ENCODE measurements at regions not wholly inside any gene's neighbourhood (a gene's known extent, or its start where the extent isn't known, plus 50 kb on each side); places are given as distances from the start of the nearest gene placed in this dataset.
A peak's percentile ranks its signal among the peaks of the same experiment; 100 is the strongest.

GRCh38 chr12:27900920-27901879, 71.3 kb downstream of the PTHLH start:
- Histone ChIP-seq H3K27me3 (replicated peaks in 1 of 2; ENCODE audit: control insufficient read depth in 2 of 2, insufficient read depth in 2 of 2, low read length in 1 of 2) (no peaks in the 10 kb centered on the region), H3K4me3 (no peak overlapping the region), H3K4me1 (ENCODE audit: control insufficient read depth, insufficient read depth, low read length) (peaks cover 6% of the 10 kb centered on the region), H2AFZ (ENCODE audit: control insufficient read depth, low read depth, low read length) (no peak overlapping the region), H3K79me2 (ENCODE audit: control insufficient read depth, insufficient read depth, low read length) (no peaks in the 10 kb centered on the region), H4K20me1 (ENCODE audit: control insufficient read depth, insufficient read depth) (no peaks in the 10 kb centered on the region), H3K9me3 (replicated peaks; ENCODE audit: control insufficient read depth, insufficient read depth, low read length) (no peaks in the 10 kb centered on the region; the same call in 2 of the 3 replicates), H3K36me3 (ENCODE audit: control insufficient read depth in 2 of 2, insufficient read depth in 2 of 2, low read length in 1 of 2) (no peaks in the 10 kb centered on the region), H3K27ac (ENCODE audit: control insufficient read depth, insufficient read depth) (no peak overlapping the region), H3K4me2 (ENCODE audit: control insufficient read depth, insufficient read depth) (no peak overlapping the region), H3K9ac (ENCODE audit: control insufficient read depth, insufficient read depth, low read length) (no peak overlapping the region)
- TF ChIP-seq STAT1 (conservative IDR thresholded peaks at IDR 0.05) = no peak
- TF ChIP-seq ETV6 (conservative IDR thresholded peaks at IDR 0.05 in 1 of 2, IDR thresholded peaks at IDR 0.05 in 1 of 2; ENCODE audit: borderline replicate concordance in 1 of 2, low read depth in 1 of 2) = peak in 1 of 2 experiments; percentile 62; a peak in 1 of 4 replicates
- no peak for TF ChIP-seq POLR2AphosphoS5 (IDR thresholded peaks at IDR 0.05; ENCODE audit: low read length)
- peak; percentile 64; the same call in 1 of the 2 replicates for TF ChIP-seq EED (IDR thresholded peaks at IDR 0.05; ENCODE audit: low read depth)
- 0 out of 2 replicates have a peak, but pooled peaks have one; percentile 30 for TF ChIP-seq DPF2 (IDR thresholded peaks at IDR 0.05)
- peak; percentile 73 for TF ChIP-seq RUNX3 (IDR thresholded peaks at IDR 0.05; ENCODE audit: low read length)
- peak; percentile 61 to 81; a peak in 3 of 4 replicates for TF ChIP-seq IKZF2 (IDR thresholded peaks at IDR 0.05)
- no peak for TF ChIP-seq HDAC6 (IDR thresholded peaks at IDR 0.05; ENCODE audit: unreplicated experiment)
- peak; percentile 45; the same call in 1 of the 2 replicates for TF ChIP-seq MTA2 (IDR thresholded peaks at IDR 0.05; ENCODE audit: low read depth)
- peak; percentile 43; the same call in 1 of the 2 replicates for TF ChIP-seq PAX5 (IDR thresholded peaks at IDR 0.05; ENCODE audit: borderline replicate concordance, low read depth, low read length)
- TF ChIP-seq IKZF1 (conservative IDR thresholded peaks at IDR 0.05) = peak; percentile 75
- no peak for TF ChIP-seq TCF7 (IDR thresholded peaks at IDR 0.05; ENCODE audit: borderline replicate concordance)
- POLR2A ChIA-PET = no interaction called here
- intact Hi-C loops (cut with micrococcal nuclease; ENCODE audit: unreplicated experiment) (no loop called here), in situ Hi-C loops (cut with MboI) (no loop called here)
- no TSS peak for BruUV-seq (replicated peaks)
- RAD21 ChIA-PET (ENCODE audit: unreplicated experiment) = interaction anchor here (1.3 kb wide), 1 partner anchor 79 kb away, joined by 3 read pairs; no protein-coding TSS in a partner anchor
- ATAC-seq = peak; percentile 90
- CTCF ChIA-PET = interaction anchor here (1.3 kb wide), 1 partner anchor 11 kb away, joined by 4 read pairs; no protein-coding TSS in a partner anchor
- 14% methylated on average over 8 of the region's 8 CpGs for WGBS (ENCODE audit: insufficient coverage, insufficient replicate concordance, low lambda C conversion rate, missing lambda C conversion rate)
- FAIRE-seq = no peak
- SMC1A ChIA-PET (ENCODE audit: uncharacterized antibody, unreplicated experiment) = interaction anchor here (1.0 to 1.1 kb wide), 2 partner anchors 39 to 90 kb away, joined by 5 read pairs; no protein-coding TSS in a partner anchor
- peak; percentile 26 for DNase-seq (ENCODE audit: low read depth, low spot score)

Measured in GM12878 (cell line).